IMR-90 (cell line): ENCODE measurements at regions not wholly inside any gene's neighbourhood (a gene's known extent, or its start where the extent isn't known, plus 50 kb on each side); places are given as distances from the start of the nearest gene placed in this dataset.

Experiments
- ATAC-seq: fragments of 200-7000 bp; cut with Tn5 transposase; 2 replicates; pipeline ENCODE4 v1.9.1; 2020; ENCODE audit warnings: low read depth, mild to moderate bottlenecking, moderate library complexity
- BruUV-seq: library from RNA; stranded (reverse); fragments of 400-500 nt; replicated peaks from 2 replicates; lab custom pipeline; 2021; lab: Mats Ljungman, UMichigan
- CTCF ChIA-PET: fragments of 300-600 bp; formaldehyde crosslinking; extraction: SDS; loops from one replicate; lab custom pipeline; 2021; ENCODE audit warnings: antibody characterized with exemption; lab: Yijun Ruan, JAX
- POLR2A ChIA-PET: fragments of 300-600 bp; sonication (Branson Sonifier 250); formaldehyde crosslinking; loops from one replicate; lab custom pipeline; 2022; ENCODE audit warnings: antibody characterized with exemption; ENCODE audit not compliant: unreplicated experiment; lab: Charles Lee
- DNase-seq: peaks from one replicate; pipeline ENCODE4 v3.0.0; 2013
- H2AFZ ChIP-seq: replicated peaks from 2 replicates; pipeline ENCODE3; 2013; ENCODE audit warnings: low read length, mild to moderate bottlenecking; ENCODE audit not compliant: poor library complexity
- H2AK5ac ChIP-seq: 2 replicates; pipeline ENCODE4 v1.6.1; 2013; ENCODE audit warnings: low read depth, low read length, inconsistent platforms
- H2AK9ac ChIP-seq: replicated peaks from 2 replicates; pipeline ENCODE3; 2013; ENCODE audit warnings: mild to moderate bottlenecking, low read depth, low read length, moderate library complexity; ENCODE audit not compliant: poor library complexity
- H2BK120ac ChIP-seq: 2 replicates; pipeline ENCODE4 v1.6.1; 2013; ENCODE audit warnings: low read depth, low read length, inconsistent platforms
- H2BK15ac ChIP-seq: 3 replicates; pipeline ENCODE4 v1.6.1; 2013; ENCODE audit warnings: low read depth, low read length, inconsistent platforms
- H2BK20ac ChIP-seq: 2 replicates; pipeline ENCODE4 v1.6.1; 2013; ENCODE audit warnings: low read depth, mild to moderate bottlenecking, inconsistent platforms, low read length, moderate library complexity
- H2BK5ac ChIP-seq: 2 replicates; pipeline ENCODE4 v1.6.1; 2013; ENCODE audit warnings: mild to moderate bottlenecking, low read depth, low read length, inconsistent platforms; ENCODE audit not compliant: poor library complexity, severe bottlenecking
- H3K14ac ChIP-seq: replicated peaks from 2 replicates; pipeline ENCODE4 v1.6.1; 2013; ENCODE audit warnings: low read depth, low read length, inconsistent platforms
- H3K18ac ChIP-seq: 2 replicates; pipeline ENCODE4 v1.6.1; 2013; ENCODE audit warnings: low read depth, low read length, control low read depth
- H3K23ac ChIP-seq: 2 replicates; pipeline ENCODE4 v1.6.1; 2013; ENCODE audit warnings: low read depth, low read length, inconsistent platforms
- H3K27ac ChIP-seq: 2 replicates; pipeline ENCODE4 v1.5.1; 2013; ENCODE audit warnings: mild to moderate bottlenecking, control low read depth, low read length; ENCODE audit not compliant: insufficient read depth
- H3K27me3 ChIP-seq: 2 replicates; pipeline ENCODE4 v1.6.1; 2013; ENCODE audit warnings: low read length; ENCODE audit not compliant: control insufficient read depth, insufficient read depth
- H3K36me3 ChIP-seq: 2 replicates; pipeline ENCODE4 v1.6.1; 2013; ENCODE audit warnings: low read length, mixed read lengths; ENCODE audit not compliant: control insufficient read depth, insufficient read depth
- H3K4ac ChIP-seq: 2 replicates; pipeline ENCODE4 v1.6.1; 2013; ENCODE audit warnings: low read depth, low read length, inconsistent platforms
- H3K4me1 ChIP-seq: 2 replicates; pipeline ENCODE4 v1.6.1; 2013; ENCODE audit warnings: low read length, mixed read lengths; ENCODE audit not compliant: control insufficient read depth, insufficient read depth
- H3K4me2 ChIP-seq: 2 replicates; pipeline ENCODE4 v1.6.1; 2013; ENCODE audit warnings: low read depth, mild to moderate bottlenecking, control low read depth, low read length, moderate library complexity
- H3K4me3 ChIP-seq: 2 replicates; pipeline ENCODE4 v1.5.1; 2013; ENCODE audit warnings: low read depth, mild to moderate bottlenecking, control low read depth, low read length, moderate library complexity; ENCODE audit not compliant: insufficient read depth
- H3K56ac ChIP-seq: 2 replicates; pipeline ENCODE4 v1.6.1; 2013; ENCODE audit warnings: low read length, inconsistent platforms; ENCODE audit not compliant: insufficient read depth; ENCODE audit errors: extremely low read depth
- H3K79me1 ChIP-seq, 2 experiments: 2 replicates each; pipeline ENCODE4 v1.6.1; 2013; ENCODE audit warnings: low read length in 2 of 2, inconsistent platforms in 1 of 2, low read depth in 1 of 2
- H3K9ac ChIP-seq: 2 replicates; pipeline ENCODE4 v1.6.1; 2013; ENCODE audit warnings: low read depth, low read length, control low read depth
- H3K9me1 ChIP-seq: 2 replicates; pipeline ENCODE4 v1.6.1; 2013; ENCODE audit warnings: low read length, inconsistent platforms; ENCODE audit not compliant: insufficient read depth
- H3K9me3 ChIP-seq: 2 replicates; pipeline ENCODE4 v1.6.1; 2013; ENCODE audit warnings: low read length; ENCODE audit not compliant: control insufficient read depth, insufficient read depth
- H4K20me1 ChIP-seq: 2 replicates; pipeline ENCODE4 v1.6.1; 2013; ENCODE audit warnings: low read length, inconsistent platforms; ENCODE audit not compliant: insufficient read depth
- H4K5ac ChIP-seq: 2 replicates; pipeline ENCODE4 v1.6.1; 2013; ENCODE audit warnings: mild to moderate bottlenecking, low read depth, low read length, control low read depth
- H4K8ac ChIP-seq, 2 experiments: 2 replicates each; pipeline ENCODE4 v1.6.1; 2013; ENCODE audit warnings: low read depth in 2 of 2, low read length in 2 of 2, control low read depth in 1 of 2, inconsistent platforms in 1 of 2
- H4K91ac ChIP-seq: 2 replicates; pipeline ENCODE4 v1.6.1; 2013; ENCODE audit warnings: low read depth, low read length, inconsistent platforms; ENCODE audit not compliant: insufficient read depth
- CEBPB ChIP-seq: IDR thresholded peaks from 2 replicates; pipeline ENCODE4 v1.6.1; 2012; ENCODE audit warnings: low read depth, low read length, improper control_type of control experiment
- ELK1 ChIP-seq: fragments of 150-350 bp; IDR thresholded peaks from 2 replicates; pipeline ENCODE4 v1.6.1; 2016; ENCODE audit warnings: low read depth, mild to moderate bottlenecking, low read length, moderate library complexity, borderline replicate concordance
- POLR2A ChIP-seq: IDR thresholded peaks from 2 replicates; pipeline ENCODE4 v1.6.1; 2012; ENCODE audit warnings: mild to moderate bottlenecking, low read depth, low read length
- USF2 ChIP-seq: fragments of 150-350 bp; IDR thresholded peaks from 2 replicates; pipeline ENCODE4 v1.6.1; 2017; ENCODE audit warnings: mild to moderate bottlenecking, antibody characterized with exemption, low read length, low read depth
- WGBS, 2 experiments: methylation state at CpG; one replicate each; pipeline versions ENCODE4 v1.1.5 to v1.1.7; 2013; ENCODE audit warnings: missing lambda C conversion rate in 2 of 2; ENCODE audit not compliant: insufficient read length in 1 of 2; ENCODE audit errors: extremely low coverage in 2 of 2; 5-methylcytosine and 5-hydroxymethylcytosine counted together
- dilution Hi-C: fragments of 300-500 bp; cut with HindIII; formaldehyde crosslinking; loops from one replicate; pipeline ENCODE4 v1.14.3; 2018; ENCODE audit warnings: low sequenced_read_pairs; ENCODE audit not compliant: unreplicated experiment
- in situ Hi-C: fragments of 300-500 bp; cut with MboI; formaldehyde crosslinking; loops from 3 replicates; pipeline ENCODE4 v1.14.3; 2019; ENCODE audit warnings: low sequenced_read_pairs, inconsistent platforms, mixed read lengths
- intact Hi-C: fragments of 100-400 bp; cut with micrococcal nuclease; formaldehyde crosslinking; loops from 2 replicates; pipeline ENCODE4 v1.10.0; 2022

GRCh38 chr9:8133606-8134005 is 334.0 kb upstream of the DMAC1 start:
- no peak overlapping the region for H3K4me2 ChIP-seq
- no peaks in the 10 kb centered on the region for H3K36me3 ChIP-seq
- H3K9me1 ChIP-seq: no peaks in the 10 kb centered on the region
- no peaks in the 10 kb centered on the region for H3K79me1 ChIP-seq
- no peak overlapping the region for H2BK20ac ChIP-seq
- H3K18ac ChIP-seq: no peak overlapping the region
- dilution Hi-C loops (no loop called here), intact Hi-C loops (no loop called here), in situ Hi-C loops (no loop called here)
- ChIA-PET CTCF (interaction anchor here (0.6 kb wide), 1 partner anchor 460 kb away, joined by 3 read pairs; no protein-coding TSS in a partner anchor), POLR2A (no interaction called here)
- H4K91ac ChIP-seq: no peak overlapping the region
- H3K56ac ChIP-seq: no peak overlapping the region
- H3K14ac ChIP-seq: no peak overlapping the region
- H3K9me3 ChIP-seq: peaks cover 7% of the 10 kb centered on the region; the same call in 1 of the 2 replicates
- H3K27me3 ChIP-seq: no peaks in the 10 kb centered on the region
- H3K4me1 ChIP-seq: no peaks in the 10 kb centered on the region
- H3K4ac ChIP-seq: no peak overlapping the region
- H3K23ac ChIP-seq: no peak overlapping the region
- H3K4me3 ChIP-seq: no peak overlapping the region
- TF ChIP-seq ELK1: no peak
- no peak for TF ChIP-seq POLR2A
- TF ChIP-seq CEBPB: no peak
- no peak for TF ChIP-seq USF2
- H2AFZ ChIP-seq: no peak overlapping the region
- H4K5ac ChIP-seq: no peak overlapping the region
- BruUV-seq: no TSS peak
- WGBS, 2 experiments: no CpG with 5 or more reads among the region's 2 CpGs
- H2BK120ac ChIP-seq: no peak overlapping the region
- H4K8ac ChIP-seq: no peak overlapping the region
- no peak overlapping the region for H2AK9ac ChIP-seq
- ATAC-seq (no peak), DNase-seq (no peak)
- H2BK15ac ChIP-seq: no peak overlapping the region
- no peak overlapping the region for H2AK5ac ChIP-seq
- no peak overlapping the region for H2BK5ac ChIP-seq
- no peak overlapping the region for H3K27ac ChIP-seq
- no peaks in the 10 kb centered on the region for H4K20me1 ChIP-seq
- no peak overlapping the region for H3K9ac ChIP-seq
